ENCODE measurements at regions not wholly inside any gene's neighbourhood (a gene's known extent, or its start where the extent isn't known, plus 50 kb on each side); places are given as distances from the start of the nearest gene placed in this dataset.

DNA sequence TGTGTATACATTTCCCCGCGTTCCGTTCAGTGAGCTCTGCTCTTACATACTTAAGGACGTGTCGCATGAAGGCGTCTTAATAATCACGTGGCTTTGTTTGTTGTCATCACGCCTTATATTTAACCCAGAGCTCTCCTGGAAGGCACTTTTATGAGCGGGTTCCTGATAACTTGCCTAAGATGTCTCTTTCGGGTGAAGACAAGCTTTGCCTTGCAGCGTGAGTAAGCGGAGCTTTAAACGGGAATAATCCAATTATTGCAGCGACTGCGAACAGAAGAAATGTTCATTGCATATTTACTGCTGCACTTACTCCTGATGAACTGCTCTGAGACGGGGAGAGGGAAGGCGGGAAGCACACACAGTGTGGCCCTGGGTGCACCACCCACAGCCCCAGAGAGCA, 1128.2 kb downstream of the BRD1 start:
- no peak for TF ChIP-seq EZH2phosphoT487 (IDR thresholded peaks at IDR 0.05; ENCODE audit: borderline replicate concordance, low read length)
- TF ChIP-seq, protein P1, sequence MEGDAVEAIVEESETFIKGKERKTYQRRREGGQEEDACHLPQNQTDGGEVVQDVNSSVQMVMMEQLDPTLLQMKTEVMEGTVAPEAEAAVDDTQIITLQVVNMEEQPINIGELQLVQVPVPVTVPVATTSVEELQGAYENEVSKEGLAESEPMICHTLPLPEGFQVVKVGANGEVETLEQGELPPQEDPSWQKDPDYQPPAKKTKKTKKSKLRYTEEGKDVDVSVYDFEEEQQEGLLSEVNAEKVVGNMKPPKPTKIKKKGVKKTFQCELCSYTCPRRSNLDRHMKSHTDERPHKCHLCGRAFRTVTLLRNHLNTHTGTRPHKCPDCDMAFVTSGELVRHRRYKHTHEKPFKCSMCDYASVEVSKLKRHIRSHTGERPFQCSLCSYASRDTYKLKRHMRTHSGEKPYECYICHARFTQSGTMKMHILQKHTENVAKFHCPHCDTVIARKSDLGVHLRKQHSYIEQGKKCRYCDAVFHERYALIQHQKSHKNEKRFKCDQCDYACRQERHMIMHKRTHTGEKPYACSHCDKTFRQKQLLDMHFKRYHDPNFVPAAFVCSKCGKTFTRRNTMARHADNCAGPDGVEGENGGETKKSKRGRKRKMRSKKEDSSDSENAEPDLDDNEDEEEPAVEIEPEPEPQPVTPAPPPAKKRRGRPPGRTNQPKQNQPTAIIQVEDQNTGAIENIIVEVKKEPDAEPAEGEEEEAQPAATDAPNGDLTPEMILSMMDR (conservative IDR thresholded peaks at IDR 0.05; ENCODE audit: low read depth, low read length): no peak

Data from PC-3 (cell line).